Stimulated activated naive CD8-positive, alpha-beta T cell treated with anti-CD3 and anti-CD28 coated beads, Interleukin-15, amount 100 ng/mL, for 72 hours (primary cell): ENCODE measurements at regions not wholly inside any gene's neighbourhood (a gene's known extent, or its start where the extent isn't known, plus 50 kb on each side); places are given as distances from the start of the nearest gene placed in this dataset.

Source experiments
- ATAC-seq: fragments of 150-1000 bp; cut with Tn5 transposase; 2 replicates; pipeline ENCODE4 v1.10.0; 2021; ENCODE audit warnings: mild to moderate bottlenecking, moderate library complexity
- DNase-seq, 2 donors: peaks; one replicate each; pipeline ENCODE4 v3.0.0; 2021 to 2022
- H3K27ac Mint-ChIP-seq, 2 donors: one replicate each; pipeline ENCODE4 v1.8.0; 2022; ENCODE audit warnings: mild to moderate bottlenecking in 2 of 2, mixed read lengths in 2 of 2, moderate library complexity in 2 of 2
- H3K27me3 Mint-ChIP-seq: one replicate; pipeline ENCODE4 v1.8.0; 2022; ENCODE audit warnings: mixed read lengths
- H3K4me1 Mint-ChIP-seq: one replicate; pipeline ENCODE4 v1.8.0; 2022; ENCODE audit warnings: mild to moderate bottlenecking, mixed read lengths
- H3K4me3 Mint-ChIP-seq, 2 donors: one replicate each; pipeline ENCODE4 v1.8.0; 2022; ENCODE audit warnings: mild to moderate bottlenecking in 2 of 2, mixed read lengths in 2 of 2, moderate library complexity in 1 of 2
- H3K9me3 Mint-ChIP-seq, 2 donors: one replicate each; pipeline ENCODE4 v1.8.0; 2022; ENCODE audit warnings: mixed read lengths in 2 of 2

- Mint-ChIP-seq H3K4me1 (no peaks in the 10 kb centered on the region), H3K4me3 (no peak overlapping the region), H3K27ac (no peak overlapping the region), H3K27me3 (no peaks in the 10 kb centered on the region), H3K9me3 (peaks cover 5 to 11% of the 10 kb centered on the region in 2 donors)
- DNase-seq (no peak), ATAC-seq (no peak)
Observed at GRCh38 chr2:55973673-55974072, 50.1 kb upstream of the EFEMP1 start.

GRCh38 chr2:55976681-55977080 lies 53.1 kb upstream of the EFEMP1 start:
- H3K4me3 Mint-ChIP-seq, result no peak overlapping the region
- DNase-seq (no peak), ATAC-seq (no peak)
- H3K27me3 Mint-ChIP-seq, result no peaks in the 10 kb centered on the region
- H3K9me3 Mint-ChIP-seq, result peaks cover 5 to 12% of the 10 kb centered on the region in 2 donors
- H3K4me1 Mint-ChIP-seq, result no peaks in the 10 kb centered on the region
- no peak overlapping the region for H3K27ac Mint-ChIP-seq

GRCh38 chr2:55985406-55985805 lies 61.8 kb upstream of the EFEMP1 start:
- Mint-ChIP-seq H3K9me3 (no peaks in the 10 kb centered on the region), H3K27me3 (no peaks in the 10 kb centered on the region), H3K27ac (no peak overlapping the region), H3K4me1 (no peaks in the 10 kb centered on the region), H3K4me3 (no peak overlapping the region)
- ATAC-seq (no peak), DNase-seq (no peak)

- H3K27ac Mint-ChIP-seq, result no peak overlapping the region
- ATAC-seq (no peak), DNase-seq (no peak)
- no peaks in the 10 kb centered on the region for H3K4me1 Mint-ChIP-seq
- H3K9me3 Mint-ChIP-seq, result no peaks in the 10 kb centered on the region
- H3K4me3 Mint-ChIP-seq, result no peak overlapping the region
- no peaks in the 10 kb centered on the region for H3K27me3 Mint-ChIP-seq
Observed at GRCh38 chr2:55986001-55986400, 62.4 kb upstream of the EFEMP1 start.

- DNase-seq (no peak), ATAC-seq (no peak)
- Mint-ChIP-seq H3K4me3 (no peak overlapping the region), H3K27me3 (no peaks in the 10 kb centered on the region), H3K9me3 (no peaks in the 10 kb centered on the region), H3K4me1 (no peaks in the 10 kb centered on the region), H3K27ac (no peak overlapping the region)
Observed at GRCh38 chr2:55986700-55987440, 63.3 kb upstream of the EFEMP1 start.

GRCh38 chr2:55989405-55989804 lies 65.8 kb upstream of the EFEMP1 start:
- Mint-ChIP-seq H3K27ac (no peak overlapping the region), H3K9me3 (no peaks in the 10 kb centered on the region), H3K27me3 (no peaks in the 10 kb centered on the region), H3K4me1 (no peaks in the 10 kb centered on the region), H3K4me3 (no peak overlapping the region)
- no peak for DNase-seq
- no peak for ATAC-seq

- DNase-seq (no peak), ATAC-seq (no peak)
- H3K4me1 Mint-ChIP-seq, result no peaks in the 10 kb centered on the region
- no peak overlapping the region for H3K27ac Mint-ChIP-seq
- H3K9me3 Mint-ChIP-seq, result no peaks in the 10 kb centered on the region
- no peaks in the 10 kb centered on the region for H3K27me3 Mint-ChIP-seq
- H3K4me3 Mint-ChIP-seq, result no peak overlapping the region
Observed at GRCh38 chr2:55992455-55992854, 68.9 kb upstream of the EFEMP1 start.

GRCh38 chr2:55993685-55994084 lies 70.1 kb upstream of the EFEMP1 start:
- no peak for ATAC-seq
- Mint-ChIP-seq H3K27ac (no peak overlapping the region), H3K4me3 (no peak overlapping the region), H3K4me1 (no peaks in the 10 kb centered on the region), H3K9me3 (no peaks in the 10 kb centered on the region), H3K27me3 (no peaks in the 10 kb centered on the region)
- DNase-seq, result no peak

GRCh38 chr2:55995211-55995610 lies 71.6 kb upstream of the EFEMP1 start:
- Mint-ChIP-seq H3K4me3 (no peak overlapping the region), H3K9me3 (no peaks in the 10 kb centered on the region), H3K27me3 (no peaks in the 10 kb centered on the region), H3K4me1 (no peaks in the 10 kb centered on the region), H3K27ac (no peak overlapping the region)
- DNase-seq (no peak), ATAC-seq (no peak)

- Mint-ChIP-seq H3K9me3 (no peaks in the 10 kb centered on the region), H3K4me3 (no peak overlapping the region), H3K4me1 (no peaks in the 10 kb centered on the region), H3K27me3 (no peaks in the 10 kb centered on the region), H3K27ac (peak overlapping the region in 1 of 2 donors; percentile 34)
- no peak for ATAC-seq
- DNase-seq, result no peak
Observed at GRCh38 chr2:55995902-55996301, 72.3 kb upstream of the EFEMP1 start.

GRCh38 chr2:55999231-55999630 lies 75.6 kb upstream of the EFEMP1 start:
- ATAC-seq, result no peak

GRCh38 chr2:55999790-56000189 lies 76.2 kb upstream of the EFEMP1 start:
- no peaks in the 10 kb centered on the region for H3K9me3 Mint-ChIP-seq
- no peaks in the 10 kb centered on the region for H3K27me3 Mint-ChIP-seq
- H3K27ac Mint-ChIP-seq, result no peak overlapping the region
- ATAC-seq (no peak), DNase-seq (no peak)
- H3K4me1 Mint-ChIP-seq, result no peaks in the 10 kb centered on the region
- no peak overlapping the region for H3K4me3 Mint-ChIP-seq

More at GRCh38 chr2:55999231-55999630, 75.6 kb upstream of the EFEMP1 start:
- Mint-ChIP-seq H3K27me3 (no peaks in the 10 kb centered on the region), H3K27ac (no peak overlapping the region), H3K4me3 (no peak overlapping the region), H3K4me1 (no peaks in the 10 kb centered on the region), H3K9me3 (no peaks in the 10 kb centered on the region)
- DNase-seq, result no peak

- ATAC-seq, result no peak
- no peaks in the 10 kb centered on the region for H3K9me3 Mint-ChIP-seq
- H3K27ac Mint-ChIP-seq, result no peak overlapping the region
- DNase-seq, result no peak
- no peaks in the 10 kb centered on the region for H3K27me3 Mint-ChIP-seq
- no peak overlapping the region for H3K4me3 Mint-ChIP-seq
- no peaks in the 10 kb centered on the region for H3K4me1 Mint-ChIP-seq
Observed at GRCh38 chr2:56001947-56002346, 78.4 kb upstream of the EFEMP1 start.

- Mint-ChIP-seq H3K4me3 (no peak overlapping the region), H3K4me1 (no peaks in the 10 kb centered on the region), H3K9me3 (no peaks in the 10 kb centered on the region), H3K27ac (no peak overlapping the region), H3K27me3 (no peaks in the 10 kb centered on the region)
- ATAC-seq, result no peak
- no peak for DNase-seq
Observed at GRCh38 chr2:56008661-56009431, 85.3 kb upstream of the EFEMP1 start.

GRCh38 chr2:56009758-56010458 lies 86.3 kb upstream of the EFEMP1 start:
- H3K4me3 Mint-ChIP-seq, result no peak overlapping the region
- no peak overlapping the region for H3K27ac Mint-ChIP-seq
- H3K27me3 Mint-ChIP-seq, result no peaks in the 10 kb centered on the region
- no peak for DNase-seq
- ATAC-seq, result no peak
- no peaks in the 10 kb centered on the region for H3K4me1 Mint-ChIP-seq
- H3K9me3 Mint-ChIP-seq, result no peaks in the 10 kb centered on the region

GRCh38 chr2:56011624-56012023 lies 88.0 kb upstream of the EFEMP1 start:
- no peak overlapping the region for H3K27ac Mint-ChIP-seq
- H3K4me1 Mint-ChIP-seq, result no peaks in the 10 kb centered on the region
- H3K9me3 Mint-ChIP-seq, result no peaks in the 10 kb centered on the region
- no peaks in the 10 kb centered on the region for H3K27me3 Mint-ChIP-seq
- no peak overlapping the region for H3K4me3 Mint-ChIP-seq
- DNase-seq (no peak), ATAC-seq (no peak)
